CD14-positive monocyte (primary cell): ENCODE measurements at regions not wholly inside any gene's neighbourhood (a gene's known extent, or its start where the extent isn't known, plus 50 kb on each side); places are given as distances from the start of the nearest gene placed in this dataset.

ENCODE experiments used
- DNase-seq, 3 donors: peaks; one replicate each; pipeline ENCODE4 v3.0.0-alpha.2; 2011 to 2022
- H2AFZ ChIP-seq: 2 replicates; pipeline ENCODE4 v1.6.0; 2012; ENCODE audit warnings: mild to moderate bottlenecking, low read depth, low read length, inconsistent platforms; ENCODE audit not compliant: insufficient read depth, poor library complexity, severe bottlenecking
- H3K27ac ChIP-seq, 2 donors: 1 replicate in 1 of 2; 2 replicates in 1 of 2; pipeline ENCODE4 v1.5.1; 2012 to 2013; ENCODE audit warnings: low read length in 2 of 2, control low read depth in 1 of 2, inconsistent platforms in 1 of 2, low read depth in 1 of 2, mild to moderate bottlenecking in 1 of 2
- H3K27me3 ChIP-seq, 2 donors: one replicate each; pipeline versions ENCODE4 v1.6.0 to v1.6.1; 2011 to 2013; ENCODE audit warnings: low read length in 2 of 2; ENCODE audit not compliant: control insufficient read depth in 2 of 2, insufficient read depth in 2 of 2
- H3K36me3 ChIP-seq, 2 donors: replicated peaks in 1 of 2; 1 replicate in 1 of 2; 2 replicates in 1 of 2; pipeline versions ENCODE4 v1.5.1 to v1.6.1; 2012 to 2013; ENCODE audit warnings: low read length in 2 of 2, control low read depth in 1 of 2, inconsistent platforms in 1 of 2, mild to moderate bottlenecking in 1 of 2; ENCODE audit not compliant: insufficient read depth in 2 of 2, control insufficient read depth in 1 of 2
- H3K4me1 ChIP-seq, 2 donors: 1 replicate in 1 of 2; 2 replicates in 1 of 2; pipeline versions ENCODE4 v1.5.1 to v1.6.1; 2012 to 2013; ENCODE audit warnings: low read length in 2 of 2, control low read depth in 1 of 2, inconsistent platforms in 1 of 2, mild to moderate bottlenecking in 1 of 2, moderate library complexity in 1 of 2; ENCODE audit not compliant: insufficient read depth in 2 of 2, control insufficient read depth in 1 of 2
- H3K4me2 ChIP-seq: replicated peaks from 2 replicates; pipeline ENCODE3; 2012; ENCODE audit warnings: low read length, moderate library complexity, mild to moderate bottlenecking; ENCODE audit not compliant: poor library complexity, severe bottlenecking; ENCODE audit errors: extremely low read depth
- H3K4me3 ChIP-seq, 3 experiments: fragments of 200-600 bp in 1 of 3; sonication (generic) in 1 of 3; replicated peaks in 1 of 3; 1 replicate in 2 of 3; 2 replicates in 1 of 3; pipeline ENCODE4 v1.5.1; 2011 to 2013; ENCODE audit warnings: low read length in 3 of 3, mild to moderate bottlenecking in 3 of 3, control low read depth in 2 of 3, low read depth in 2 of 3, inconsistent platforms in 1 of 3, moderate library complexity in 1 of 3
- H3K79me2 ChIP-seq: 2 replicates; pipeline ENCODE4 v1.6.0; 2012; ENCODE audit warnings: mild to moderate bottlenecking, control low read depth, inconsistent platforms, low read length, moderate library complexity; ENCODE audit not compliant: insufficient read depth
- H3K9ac ChIP-seq: 2 replicates; pipeline ENCODE4 v1.6.0; 2017; ENCODE audit warnings: low read length, mild to moderate bottlenecking; ENCODE audit not compliant: insufficient read depth, poor library complexity, severe bottlenecking
- H3K9me3 ChIP-seq, 2 donors: replicated peaks in 1 of 2; 1 replicate in 1 of 2; 2 replicates in 1 of 2; pipeline versions ENCODE4 v1.5.1 to v1.6.1; 2012 to 2013; ENCODE audit warnings: low read length in 2 of 2, control low read depth in 1 of 2; ENCODE audit not compliant: control insufficient read depth in 1 of 2, insufficient read depth in 1 of 2
- H4K20me1 ChIP-seq: 2 replicates; pipeline ENCODE4 v1.6.0; 2012; ENCODE audit warnings: mild to moderate bottlenecking, low read length, control low read depth, moderate library complexity; ENCODE audit not compliant: insufficient read depth
- H3K27ac Mint-ChIP-seq, 7 donors: one replicate each; pipeline ENCODE4 v1.8.0; 2020; ENCODE audit warnings: mild to moderate bottlenecking in 7 of 7, mixed read lengths in 7 of 7, moderate library complexity in 6 of 7, inconsistent platforms in 2 of 7
- H3K27me3 Mint-ChIP-seq, 3 donors: one replicate each; pipeline ENCODE4 v1.8.0; 2021 to 2022; ENCODE audit warnings: low read depth in 3 of 3, mild to moderate bottlenecking in 3 of 3, mixed read lengths in 3 of 3, moderate library complexity in 3 of 3, inconsistent platforms in 1 of 3
- H3K36me3 Mint-ChIP-seq, 2 donors: one replicate each; pipeline ENCODE4 v1.8.0; 2020; ENCODE audit warnings: mixed read lengths in 2 of 2, inconsistent platforms in 1 of 2, mild to moderate bottlenecking in 1 of 2
- H3K4me1 Mint-ChIP-seq: one replicate; pipeline ENCODE4 v1.8.0; 2020; ENCODE audit warnings: mild to moderate bottlenecking, mixed read lengths
- H3K4me3 Mint-ChIP-seq, 2 donors: one replicate each; pipeline ENCODE4 v1.8.0; 2020; ENCODE audit warnings: mild to moderate bottlenecking in 2 of 2, mixed read lengths in 2 of 2, moderate library complexity in 1 of 2
- H3K9me3 Mint-ChIP-seq, 7 donors: one replicate each; pipeline ENCODE4 v1.8.0; 2020 to 2022; ENCODE audit warnings: mixed read lengths in 7 of 7, mild to moderate bottlenecking in 6 of 7, moderate library complexity in 6 of 7, inconsistent platforms in 2 of 7
- CTCF ChIP-seq: fragments of 200-600 bp; IDR thresholded peaks from one replicate; pipeline ENCODE4 v1.8.0; 2022; ENCODE audit warnings: antibody characterized with exemption, mild to moderate bottlenecking
- WGBS: methylation state at CpG from one replicate; pipeline ENCODE4 v1.1.5; 2013; ENCODE audit warnings: missing lambda C conversion rate; ENCODE audit not compliant: insufficient coverage; 5-methylcytosine and 5-hydroxymethylcytosine counted together
- intact Hi-C, 2 donors: fragments of 100-400 bp; cut with micrococcal nuclease; formaldehyde crosslinking; loops; one replicate each; pipeline versions ENCODE4 v1.15.0 to v1.15.1; 2023

- Histone ChIP-seq H4K20me1 (no peaks in the 10 kb centered on the region), H2AFZ (no peak overlapping the region), H3K9me3 (peaks cover 0 to 3% of the 10 kb centered on the region in 2 donors), H3K9ac (no peak overlapping the region), H3K79me2 (no peaks in the 10 kb centered on the region), H3K27ac (no peak overlapping the region), H3K4me2 (no peak overlapping the region), H3K27me3 (no peaks in the 10 kb centered on the region), H3K4me1 (no peaks in the 10 kb centered on the region), H3K4me3 (no peak overlapping the region), H3K36me3 (no peaks in the 10 kb centered on the region)
- peaks cover 0 to 6% (median 5%) of the 10 kb centered on the region in 7 donors for H3K9me3 Mint-ChIP-seq
- H3K27ac Mint-ChIP-seq, result no peak overlapping the region
- no peak for TF ChIP-seq CTCF
- peaks cover 0 to 1% (median 1%) of the 10 kb centered on the region in 3 donors for H3K27me3 Mint-ChIP-seq
- intact Hi-C loops, result no loop called here
- H3K36me3 Mint-ChIP-seq, result no peaks in the 10 kb centered on the region
- no peak overlapping the region for H3K4me3 Mint-ChIP-seq
- no peak for DNase-seq
- no peaks in the 10 kb centered on the region for H3K4me1 Mint-ChIP-seq
- no CpG with 5 or more reads among the region's 1 CpG for WGBS
These were observed 197.4 kb upstream of the DPH6 start for GRCh38 chr15:35743321-35743720.

- peaks cover 0 to 1% (median 1%) of the 10 kb centered on the region in 3 donors for H3K27me3 Mint-ChIP-seq
- Histone ChIP-seq H3K4me1 (no peaks in the 10 kb centered on the region), H3K36me3 (no peaks in the 10 kb centered on the region), H3K79me2 (no peaks in the 10 kb centered on the region), H3K4me2 (no peak overlapping the region), H3K9ac (no peak overlapping the region), H2AFZ (no peak overlapping the region), H3K27me3 (no peaks in the 10 kb centered on the region), H4K20me1 (no peaks in the 10 kb centered on the region), H3K27ac (no peak overlapping the region), H3K4me3 (no peak overlapping the region), H3K9me3 (no peaks in the 10 kb centered on the region)
- H3K27ac Mint-ChIP-seq, result no peak overlapping the region
- no peak for TF ChIP-seq CTCF
- no peak overlapping the region for H3K4me3 Mint-ChIP-seq
- DNase-seq, result no peak
- H3K9me3 Mint-ChIP-seq, result peaks cover 0 to 5% (median 0%) of the 10 kb centered on the region in 7 donors
- intact Hi-C loops, result no loop called here
- no peaks in the 10 kb centered on the region for H3K36me3 Mint-ChIP-seq
- H3K4me1 Mint-ChIP-seq, result no peaks in the 10 kb centered on the region
These were observed 200.2 kb upstream of the DPH6 start for GRCh38 chr15:35746121-35746520.
